BE2C (cell line): ENCODE measurements at regions not wholly inside any gene's neighbourhood (a gene's known extent, or its start where the extent isn't known, plus 50 kb on each side); places are given as distances from the start of the nearest gene placed in this dataset.

ENCODE experiments used
- DNase-seq: peaks from one replicate; pipeline ENCODE4 v3.0.0-alpha.2; 2020
- H3K27me3 ChIP-seq: fragments of 250-450 bp; sonication (Bioruptor Pico); 2 replicates; pipeline ENCODE4 v1.5.1; 2020; ENCODE audit warnings: mild to moderate bottlenecking
- H3K36me3 ChIP-seq: fragments of 250-450 bp; sonication (Bioruptor Pico); 2 replicates; pipeline ENCODE4 v1.5.1; 2020; ENCODE audit warnings: mild to moderate bottlenecking
- H3K4me1 ChIP-seq: fragments of 250-450 bp; sonication (Bioruptor Pico); 2 replicates; pipeline ENCODE4 v1.5.1; 2020
- H3K4me3 ChIP-seq: 2 replicates; pipeline ENCODE4 v1.5.1; 2011; ENCODE audit warnings: low read depth, low read length
- H3K9me3 ChIP-seq: fragments of 250-450 bp; sonication (Bioruptor Pico); 2 replicates; pipeline ENCODE4 v1.5.1; 2020
- CTCF ChIP-seq: IDR thresholded peaks from 2 replicates; pipeline ENCODE4 v1.5.1; 2012; ENCODE audit warnings: mild to moderate bottlenecking, low read depth, low read length

GRCh38 chr9:90741036-90741435 is 60.6 kb upstream of the SYK start:
- no peak for TF ChIP-seq CTCF
- Histone ChIP-seq H3K4me3 (no peak overlapping the region), H3K27me3 (0 out of 2 replicates have a peak, but pooled peaks cover 3% of the 10 kb centered on the region), H3K9me3 (no peaks in the 10 kb centered on the region), H3K4me1 (no peaks in the 10 kb centered on the region), H3K36me3 (no peaks in the 10 kb centered on the region)
- DNase-seq = no peak

GRCh38 chr9:90737742-90738141 is 63.9 kb upstream of the SYK start:
- Histone ChIP-seq H3K36me3 (no peaks in the 10 kb centered on the region), H3K4me3 (no peak overlapping the region), H3K27me3 (0 out of 2 replicates have a peak, but pooled peaks cover under 1% of the 10 kb centered on the region), H3K9me3 (no peaks in the 10 kb centered on the region), H3K4me1 (no peaks in the 10 kb centered on the region)
- DNase-seq = no peak
- no peak for TF ChIP-seq CTCF

- no peak for TF ChIP-seq CTCF
- no peaks in the 10 kb centered on the region for H3K36me3 ChIP-seq
- no peak overlapping the region for H3K4me3 ChIP-seq
- DNase-seq = no peak
- H3K4me1 ChIP-seq = no peaks in the 10 kb centered on the region
- no peaks in the 10 kb centered on the region for H3K9me3 ChIP-seq
- peaks cover 12% of the 10 kb centered on the region for H3K27me3 ChIP-seq
Measured at GRCh38 chr9:90735952-90736351, 65.7 kb upstream of the SYK start.

GRCh38 chr9:90734631-90735030 is 67.0 kb upstream of the SYK start:
- H3K9me3 ChIP-seq = no peaks in the 10 kb centered on the region
- TF ChIP-seq CTCF = no peak
- H3K27me3 ChIP-seq = peaks cover 18% of the 10 kb centered on the region
- H3K4me3 ChIP-seq = no peak overlapping the region
- no peaks in the 10 kb centered on the region for H3K4me1 ChIP-seq
- no peak for DNase-seq
- H3K36me3 ChIP-seq = no peaks in the 10 kb centered on the region

GRCh38 chr9:90729351-90729750 is 72.3 kb upstream of the SYK start:
- TF ChIP-seq CTCF = no peak
- Histone ChIP-seq H3K27me3 (peaks cover 18% of the 10 kb centered on the region), H3K4me1 (no peaks in the 10 kb centered on the region), H3K9me3 (no peaks in the 10 kb centered on the region), H3K36me3 (no peaks in the 10 kb centered on the region), H3K4me3 (no peak overlapping the region)
- DNase-seq = no peak

- Histone ChIP-seq H3K4me1 (no peaks in the 10 kb centered on the region), H3K36me3 (no peaks in the 10 kb centered on the region), H3K27me3 (peaks cover 20% of the 10 kb centered on the region), H3K9me3 (no peaks in the 10 kb centered on the region), H3K4me3 (no peak overlapping the region)
- no peak for DNase-seq
- TF ChIP-seq CTCF = no peak
Measured at GRCh38 chr9:90727488-90727887, 74.1 kb upstream of the SYK start.
